Posterior vena cava (tissue), 2 donors: ENCODE measurements at regions not wholly inside any gene's neighbourhood (a gene's known extent, or its start where the extent isn't known, plus 50 kb on each side); places are given as distances from the start of the nearest gene placed in this dataset.

Source experiments
- DNase-seq: peaks from one replicate; pipeline ENCODE4 v3.0.0-alpha.2; 2020; ENCODE audit warnings: low spot score
- intact Hi-C, 2 donors: fragments of 100-400 bp; cut with DNase I; formaldehyde crosslinking; loops; one replicate each; pipeline versions ENCODE4 v1.14.1 to v1.14.2; 2022 to 2023
- donor health status: DM: yes; HTN: yes; CAD: no.
- donor health status: DM: yes; HTN: yes; CAD: no.

DNA sequence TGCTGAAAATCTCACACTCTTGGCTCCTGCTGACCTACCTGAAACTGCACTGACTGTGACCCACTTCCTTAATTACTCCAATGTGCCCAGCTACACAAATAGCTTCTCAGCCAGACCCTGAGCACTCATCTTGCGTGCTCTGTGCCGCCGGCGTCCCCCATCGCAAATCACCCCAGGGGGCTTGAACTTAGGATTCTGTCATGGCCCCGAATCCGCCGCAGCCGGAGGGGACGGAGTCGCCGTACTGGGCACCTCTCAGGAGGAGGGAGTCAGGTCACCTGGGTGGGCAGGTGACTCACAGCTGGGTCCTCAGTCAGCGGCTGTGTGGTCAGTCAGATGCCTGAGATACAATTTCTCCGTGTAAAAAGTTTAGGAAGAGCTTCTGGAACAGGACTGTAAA is 804.9 kb upstream of the SALL3 start:
- DNase-seq, result no peak
- intact Hi-C loops, result no loop called here

DNA sequence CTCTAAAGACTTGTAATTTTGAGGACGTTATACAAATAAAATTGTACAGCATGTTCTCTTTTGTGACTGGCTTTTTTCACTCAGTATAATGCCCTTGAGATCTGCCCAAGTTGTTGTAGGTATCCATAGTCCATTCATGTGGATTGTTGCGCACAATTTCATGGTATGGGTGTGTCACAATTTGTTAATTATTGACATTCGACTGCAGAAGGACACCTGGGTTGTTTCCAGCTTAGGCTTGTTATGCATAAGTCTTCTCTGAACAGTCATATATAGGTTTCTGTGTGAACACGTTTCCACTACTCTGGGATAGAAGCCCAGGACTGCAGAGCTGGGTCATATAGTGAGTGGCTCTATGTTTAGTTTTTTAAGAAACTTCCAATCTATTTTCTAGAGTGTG is 800.8 kb upstream of the SALL3 start:
- DNase-seq, result no peak
- intact Hi-C loops, result no loop called here

DNA sequence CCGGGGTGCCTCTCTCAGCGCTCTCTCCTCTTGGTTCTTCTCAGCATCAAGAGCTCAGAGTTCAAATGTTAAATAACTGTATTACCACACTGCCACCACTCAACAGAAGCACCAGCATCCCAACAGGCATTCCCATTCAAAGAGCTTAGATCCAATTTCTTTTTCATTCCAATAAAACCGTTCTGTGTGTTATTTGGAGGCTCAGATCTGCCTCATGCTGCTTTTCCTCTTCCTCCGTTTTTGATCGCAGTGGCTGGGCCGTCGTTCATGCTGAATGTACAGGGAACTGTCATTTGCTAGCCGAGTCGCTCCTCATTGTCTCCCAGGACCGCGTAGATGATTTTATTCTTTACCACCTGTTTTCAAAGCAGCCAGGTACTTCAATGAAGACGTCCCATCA is 798.9 kb upstream of the SALL3 start:
- DNase-seq, result no peak
- intact Hi-C loops, result no loop called here

DNA sequence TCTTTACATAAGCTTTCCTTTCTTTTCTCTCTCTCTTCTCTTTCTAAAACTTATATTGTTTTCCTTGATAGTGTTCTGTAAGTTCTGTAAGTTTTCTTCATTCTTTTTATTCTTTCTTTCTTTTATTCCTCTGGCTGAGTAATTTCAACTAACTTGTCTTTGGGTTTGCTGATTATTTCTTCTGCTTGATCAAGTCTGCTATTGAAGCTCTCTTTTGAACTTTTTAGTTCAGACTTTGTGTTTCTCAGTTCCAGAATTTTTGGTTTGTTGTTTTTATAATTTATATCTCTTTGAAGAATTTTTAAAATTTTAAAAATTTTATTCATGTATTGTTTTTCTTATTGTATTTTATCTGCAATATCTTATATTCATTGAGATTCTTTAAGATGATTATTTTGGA is 795.8 kb upstream of the SALL3 start:
- intact Hi-C loops, result no loop called here
- no peak for DNase-seq

DNA sequence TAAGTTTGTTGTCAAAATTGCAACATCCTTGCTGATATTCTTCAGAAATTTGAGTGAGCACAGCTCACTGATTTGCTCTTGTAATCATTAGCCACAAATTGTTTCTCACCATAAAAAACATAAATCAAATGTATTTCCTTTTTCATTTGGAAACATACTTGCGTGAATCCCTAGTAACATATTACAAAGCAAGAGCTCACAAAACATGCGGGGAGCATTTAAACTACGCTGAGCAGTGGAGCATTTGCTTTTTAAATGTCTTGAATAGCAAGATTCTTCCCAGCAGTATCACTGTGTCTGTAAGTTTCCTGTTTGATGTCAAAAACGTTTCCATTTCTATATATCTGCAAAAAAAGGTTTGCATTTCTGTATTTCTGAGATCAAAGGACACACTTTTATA is 788.3 kb upstream of the SALL3 start:
- DNase-seq, result no peak
- intact Hi-C loops, result no loop called here

DNA sequence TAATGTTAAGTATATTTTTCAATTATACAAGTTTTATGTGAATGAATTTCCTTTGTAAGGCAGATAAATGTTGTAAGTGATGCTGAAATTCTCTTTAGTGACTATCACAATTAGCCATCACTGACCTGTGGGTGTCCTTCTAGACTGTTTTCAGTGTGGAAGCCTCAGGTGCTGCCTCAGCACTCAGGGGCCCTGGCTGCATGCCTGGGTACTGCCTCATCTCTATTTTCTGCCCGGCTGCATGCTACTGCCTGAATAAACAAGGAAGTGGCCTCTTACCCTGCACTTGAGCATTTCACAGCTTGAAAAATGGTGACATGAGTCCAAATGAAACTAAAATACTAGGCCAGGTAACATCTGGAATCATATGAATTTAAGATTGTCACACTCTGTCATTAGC is 787.6 kb upstream of the SALL3 start:
- no peak for DNase-seq
- intact Hi-C loops, result no loop called here

DNA sequence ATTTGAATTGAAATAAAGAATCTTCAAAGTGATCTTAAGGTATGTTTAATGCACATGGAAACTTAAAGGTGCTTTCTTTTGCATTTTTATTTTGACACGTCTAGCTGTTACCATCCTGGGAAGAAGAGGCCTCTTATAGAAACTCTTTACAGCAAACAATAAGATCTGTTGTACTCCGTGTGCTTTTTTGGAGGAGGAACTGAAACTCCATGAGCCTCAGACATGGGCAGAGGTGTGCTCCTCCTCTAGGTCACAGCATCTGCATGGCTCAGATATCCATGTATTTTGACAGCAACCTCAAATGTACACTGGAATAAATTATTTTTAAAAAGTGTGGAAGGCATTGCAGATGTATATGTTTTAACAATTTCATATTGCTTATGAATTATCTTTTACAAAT is 783.3 kb upstream of the SALL3 start:
- no peak for DNase-seq
- intact Hi-C loops, result no loop called here

DNA sequence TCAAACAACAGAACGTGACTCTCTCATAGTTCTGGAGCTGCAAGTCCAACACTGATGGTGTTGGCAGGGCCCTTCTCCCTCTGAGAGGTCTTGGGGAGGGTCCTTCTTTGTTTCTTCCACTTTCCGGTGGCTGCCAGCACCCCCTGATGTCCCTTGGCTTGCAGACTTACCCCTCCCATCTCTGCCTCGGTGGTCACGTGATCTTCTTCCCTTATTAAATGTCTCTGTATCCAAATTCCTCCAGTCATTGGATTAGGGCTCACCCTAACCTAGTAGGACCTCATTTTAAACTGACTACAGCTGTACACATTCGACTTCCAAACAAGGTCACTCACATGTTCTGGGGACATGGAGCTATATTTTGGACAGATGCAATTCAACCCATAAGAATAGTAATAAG is 780.6 kb upstream of the SALL3 start:
- DNase-seq, result no peak
- intact Hi-C loops, result no loop called here

DNA sequence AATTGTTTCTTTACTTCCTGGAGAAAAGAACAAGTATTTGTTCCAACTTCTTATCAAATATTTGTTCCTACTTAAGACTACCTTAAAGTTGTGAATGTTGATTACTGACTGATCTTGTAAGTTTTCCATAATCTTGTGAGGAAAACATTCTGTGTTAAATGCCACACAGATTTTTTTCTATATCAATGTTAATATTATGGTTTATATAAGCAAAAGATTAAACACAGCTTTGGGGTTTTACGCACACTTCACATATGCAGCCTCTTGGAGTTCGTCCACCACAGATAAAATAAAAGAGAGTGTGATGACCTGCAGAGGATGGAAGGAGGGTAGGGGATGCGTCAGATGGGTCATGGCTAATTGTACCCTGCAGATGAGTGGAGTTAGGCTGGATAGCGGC is 780.0 kb upstream of the SALL3 start:
- intact Hi-C loops, result no loop called here
- DNase-seq, result no peak

DNA sequence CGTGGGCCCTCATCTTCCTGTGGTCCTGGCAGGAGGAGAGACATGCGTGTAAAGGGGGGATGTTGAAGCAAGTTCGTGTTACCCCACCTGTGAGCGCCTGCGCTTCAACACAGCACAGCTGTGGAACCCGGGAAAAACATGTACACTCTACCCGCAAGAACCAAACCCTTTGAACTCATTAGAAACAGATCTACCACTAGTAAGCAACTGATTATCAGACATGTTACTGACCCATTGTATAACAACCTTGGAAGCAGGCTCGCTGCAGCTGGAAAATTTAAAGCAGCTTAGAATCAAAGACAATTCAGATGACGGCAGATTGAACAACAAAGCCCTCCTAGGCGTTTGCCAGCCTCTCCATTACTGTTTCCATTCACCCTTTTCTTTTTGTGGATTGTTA is 771.7 kb upstream of the SALL3 start:
- intact Hi-C loops, result no loop called here
- no peak for DNase-seq

DNA sequence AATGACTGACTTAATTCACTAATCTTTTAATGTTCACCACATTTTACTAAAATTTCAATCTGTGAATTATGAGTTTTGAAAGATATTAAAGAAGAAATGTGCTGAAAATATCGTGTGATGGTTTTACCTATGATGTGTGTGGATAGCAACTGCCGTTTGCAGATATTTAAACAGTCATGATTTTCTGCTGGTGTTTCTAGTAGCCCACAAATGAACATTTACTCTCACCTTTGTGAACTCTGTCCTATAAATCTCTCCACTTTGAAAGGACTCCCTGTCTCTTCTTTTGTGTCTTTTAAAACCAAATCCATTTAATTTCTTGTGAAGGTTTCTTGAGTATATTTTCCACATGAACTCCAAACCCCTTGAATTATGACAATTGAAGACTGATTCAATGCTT is 771.2 kb upstream of the SALL3 start:
- DNase-seq, result no peak
- intact Hi-C loops, result no loop called here

DNA sequence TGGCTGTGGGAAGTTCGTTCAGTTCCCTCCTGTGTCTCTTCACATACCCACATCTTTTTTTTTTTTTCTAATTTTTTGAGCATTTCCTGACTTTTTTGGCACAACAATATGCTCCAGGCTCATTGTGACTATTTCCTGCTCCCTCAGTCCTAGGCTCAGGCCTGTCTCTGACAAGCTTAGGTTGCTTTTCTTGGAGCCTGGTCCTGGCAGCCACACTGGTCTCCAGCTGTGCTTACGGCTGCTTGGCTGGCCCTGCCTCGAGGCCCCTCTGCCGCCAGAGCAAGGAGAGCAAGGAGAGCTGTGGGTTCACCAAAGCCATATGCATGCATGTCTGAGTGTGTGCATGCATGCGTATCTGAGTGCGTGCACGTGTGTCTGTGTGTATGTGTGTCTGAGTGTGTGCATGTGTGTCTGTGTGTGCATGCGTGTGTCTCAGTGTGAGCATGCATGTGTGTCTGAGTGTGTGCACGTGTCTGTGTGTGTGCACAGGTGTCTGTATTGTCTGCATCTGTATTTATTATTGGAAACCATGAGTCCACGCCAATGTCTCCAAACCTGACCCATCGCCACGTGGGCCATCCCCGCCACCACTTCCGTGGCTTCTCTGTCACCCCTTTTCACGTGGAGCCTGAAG is 766.1 kb upstream of the SALL3 start:
- no peak for DNase-seq

DNA sequence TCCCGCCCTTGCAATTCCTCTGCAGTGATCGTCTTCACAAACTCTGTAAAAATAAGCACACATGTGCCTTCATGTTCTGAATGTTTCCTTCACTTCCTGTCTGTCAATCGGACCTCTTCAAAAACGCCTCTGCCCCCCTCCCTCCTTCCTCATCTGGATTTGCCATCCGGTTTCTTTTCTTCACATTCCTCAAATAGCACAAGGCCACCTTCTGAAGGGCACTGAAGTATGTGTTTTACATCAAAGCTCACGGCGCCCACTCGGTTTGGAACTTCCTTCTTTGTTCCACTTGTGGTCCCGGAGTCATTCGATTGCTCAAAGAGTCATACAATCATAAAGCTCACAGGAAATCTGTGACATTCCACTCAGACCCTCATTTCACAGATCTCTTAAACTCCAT is 758.1 kb upstream of the SALL3 start:
- no peak for DNase-seq

More for the DNA sequence above, 766.1 kb upstream of the SALL3 start:
- intact Hi-C loops, result no loop called here

DNA sequence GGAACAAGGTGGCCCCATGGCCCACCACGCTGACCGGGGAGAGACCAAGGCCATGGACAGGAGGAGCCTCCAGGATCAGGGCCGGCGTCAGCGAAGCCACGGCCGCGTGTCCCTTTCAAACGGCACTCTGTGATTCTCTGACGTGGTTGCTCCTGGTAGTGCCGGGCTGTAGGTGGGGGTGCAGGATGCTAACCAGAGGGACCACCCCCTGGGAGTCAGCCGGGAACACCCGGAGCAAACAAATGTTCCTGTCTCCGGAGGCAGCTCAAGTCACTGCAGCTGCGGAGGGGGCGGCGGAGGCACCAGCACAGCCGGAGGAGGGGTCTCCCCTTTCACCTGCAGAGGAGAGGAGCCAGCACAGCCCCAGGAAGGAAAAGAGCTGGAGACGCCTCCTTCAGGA is 750.6 kb upstream of the SALL3 start:
- intact Hi-C loops, result no loop called here
- DNase-seq, result no peak

More for the DNA sequence above, 758.1 kb upstream of the SALL3 start:
- intact Hi-C loops, result no loop called here

DNA sequence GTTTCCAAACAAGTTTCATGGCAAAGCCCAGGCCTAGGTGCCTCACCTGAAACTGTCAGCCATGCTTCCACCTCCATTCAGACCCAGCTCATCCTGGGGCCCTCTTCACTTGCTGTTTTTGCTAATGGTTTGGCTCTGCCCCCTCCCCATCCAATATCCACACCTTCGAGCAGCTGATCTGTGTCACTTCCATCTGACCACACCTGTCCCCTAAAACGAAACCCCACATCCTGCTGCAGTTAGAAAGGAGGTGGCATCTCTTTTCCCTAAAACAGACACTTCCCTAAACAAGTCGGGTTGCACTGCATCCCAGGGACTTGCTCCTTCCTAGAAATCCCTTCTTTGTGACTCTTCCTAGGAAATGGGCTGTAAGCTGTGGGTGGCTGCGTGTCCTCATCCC is 748.7 kb upstream of the SALL3 start:
- intact Hi-C loops, result no loop called here

DNA sequence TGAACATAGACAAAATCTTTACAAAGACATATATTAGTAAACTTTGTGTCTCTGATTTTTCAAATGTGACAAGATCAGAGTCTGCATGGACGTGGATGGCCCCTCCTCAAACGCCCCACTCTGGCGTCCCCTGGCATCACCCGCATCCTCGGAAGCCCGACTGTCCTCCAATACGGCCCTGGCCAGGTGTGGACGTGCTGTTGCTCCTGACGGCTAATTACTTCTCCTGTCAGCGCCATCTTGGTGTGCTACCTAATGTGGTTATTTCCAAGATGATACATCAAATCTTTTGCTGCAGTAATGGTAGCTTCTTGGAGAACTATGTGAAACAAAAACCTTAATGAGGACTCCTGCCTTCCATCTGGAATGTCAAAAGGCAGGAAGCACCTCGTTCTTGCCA is 747.4 kb upstream of the SALL3 start:
- no peak for DNase-seq
- intact Hi-C loops, result no loop called here

More for the DNA sequence above, 748.7 kb upstream of the SALL3 start:
- DNase-seq, result no peak

DNA sequence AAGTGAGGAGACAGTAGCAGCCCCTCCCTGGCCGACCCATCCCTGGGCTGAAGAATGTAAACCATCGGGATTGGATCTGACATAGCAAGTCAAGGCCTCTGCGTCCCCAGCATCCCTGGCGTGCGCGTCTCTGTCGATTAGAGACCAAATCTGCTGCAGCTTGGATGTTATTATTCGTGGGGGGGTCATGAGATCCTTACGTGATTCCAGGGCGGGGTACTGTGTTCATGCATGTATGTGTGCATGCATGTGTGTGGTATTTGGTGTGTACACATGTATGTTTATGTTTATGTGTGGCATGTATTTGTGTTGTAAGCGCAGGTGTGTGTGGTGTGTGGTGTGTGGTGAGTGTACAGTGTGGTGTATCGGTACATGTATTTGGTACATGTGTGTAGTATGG is 741.8 kb upstream of the SALL3 start:
- intact Hi-C loops, result no loop called here
- DNase-seq, result no peak

DNA sequence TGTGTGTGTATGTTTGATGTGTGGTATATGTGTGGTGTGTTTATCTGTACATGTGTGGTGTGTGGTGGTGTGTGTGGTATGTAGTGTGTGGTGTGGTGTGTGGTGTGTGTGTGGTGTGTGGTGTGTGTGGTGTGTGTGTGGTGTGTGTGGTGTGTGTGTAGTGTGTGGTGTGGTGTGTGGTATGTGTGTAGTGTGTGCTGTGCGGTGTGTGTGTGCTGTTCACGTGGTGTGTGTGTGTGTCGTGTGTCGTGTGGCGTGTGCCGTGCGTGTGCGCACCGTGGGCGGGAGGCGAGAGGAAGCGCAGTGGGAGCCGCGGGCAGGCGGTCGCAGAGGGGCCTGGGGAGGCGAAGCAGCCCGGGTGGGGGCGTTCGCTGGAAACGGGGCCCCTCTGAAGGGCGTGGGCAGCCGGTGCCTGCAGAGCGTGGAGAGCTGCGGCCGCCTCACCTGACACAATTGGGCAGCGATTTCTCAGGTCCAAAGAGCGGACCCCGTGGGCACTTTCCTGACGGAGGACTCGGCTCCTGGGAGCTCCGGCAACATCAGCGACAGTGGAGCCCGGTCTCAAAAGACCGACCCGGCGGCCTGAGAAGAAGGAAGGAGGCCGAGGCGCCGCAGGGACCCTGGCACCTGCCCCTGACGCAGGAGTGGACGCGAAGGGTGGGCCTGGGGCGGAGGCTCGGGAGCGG is 741.1 kb upstream of the SALL3 start:
- DNase-seq, result no peak

DNA sequence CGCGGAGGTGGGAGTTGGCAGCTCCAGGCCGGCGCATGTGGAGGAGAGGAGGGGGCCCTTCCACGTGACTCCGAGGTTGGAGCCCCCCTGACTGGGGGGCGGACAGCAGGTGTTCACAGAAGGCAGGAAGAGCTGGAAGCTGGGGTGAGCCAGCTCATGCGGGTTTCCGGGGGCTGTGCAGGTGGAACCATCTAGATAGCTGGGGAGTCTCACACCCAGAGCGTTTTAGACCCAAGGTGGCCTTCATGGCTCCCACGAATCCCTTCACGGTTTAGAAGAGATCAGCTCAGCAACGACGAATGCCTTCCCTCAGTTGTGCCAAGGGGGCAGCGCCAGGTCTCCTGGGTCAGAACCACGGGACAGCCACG is 740.5 kb upstream of the SALL3 start:
- intact Hi-C loops, result no loop called here
- no peak for DNase-seq

More for the DNA sequence above, 741.1 kb upstream of the SALL3 start:
- intact Hi-C loops, result no loop called here

DNA sequence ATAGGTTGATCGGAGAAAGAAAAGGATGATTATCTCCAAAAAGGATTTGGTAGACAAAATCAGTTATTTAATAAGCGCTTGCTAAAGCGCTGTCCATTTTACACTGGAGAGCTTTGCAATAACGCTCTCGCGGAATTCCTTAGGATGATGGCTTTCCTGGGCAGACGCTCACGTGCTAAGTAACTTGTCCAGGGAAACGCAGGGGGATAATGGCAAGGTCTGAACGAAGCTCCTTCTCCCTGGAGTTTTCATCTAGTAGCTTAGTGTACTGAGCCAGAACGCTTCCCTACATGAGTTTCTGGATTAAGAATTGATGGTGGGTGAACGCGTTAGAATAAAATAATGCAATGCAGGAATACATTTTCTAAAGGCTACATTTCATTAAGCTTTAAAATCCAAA is 739.5 kb upstream of the SALL3 start:
- intact Hi-C loops, result no loop called here
- no peak for DNase-seq

DNA sequence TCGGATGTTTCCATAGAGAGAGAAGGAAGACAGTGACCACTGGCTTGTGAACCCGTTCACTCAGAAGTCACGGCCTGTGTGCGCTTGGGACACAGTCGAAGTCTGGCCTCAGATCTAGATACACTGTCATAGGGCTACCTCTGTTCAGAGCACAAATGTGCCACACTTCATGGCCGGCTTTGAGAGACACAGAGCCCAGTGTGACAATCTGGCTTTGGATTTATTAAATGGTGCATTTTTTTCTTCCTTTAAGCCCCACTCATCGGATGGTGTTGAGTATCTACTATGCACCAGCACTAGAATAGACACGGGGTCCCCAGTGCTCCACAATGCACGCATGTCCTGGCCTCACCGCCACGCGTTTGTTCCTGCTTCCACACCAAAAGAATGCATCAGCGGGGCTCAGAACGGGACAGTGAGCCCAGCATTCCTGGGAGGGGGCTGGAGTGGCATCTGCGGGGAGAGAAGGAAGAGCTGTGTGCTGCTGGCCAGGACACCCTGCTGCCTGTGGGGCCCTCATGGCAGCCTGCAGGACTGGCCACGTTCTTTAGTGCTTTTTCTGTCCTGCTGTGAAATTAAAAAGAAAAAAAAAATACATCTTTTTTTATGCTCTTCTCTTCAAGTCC is 738.9 kb upstream of the SALL3 start:
- intact Hi-C loops, result no loop called here
- no peak for DNase-seq
